GM12891 (cell line): ENCODE measurements at regions not wholly inside any gene's neighbourhood (a gene's known extent, or its start where the extent isn't known, plus 50 kb on each side); places are given as distances from the start of the nearest gene placed in this dataset.

ENCODE experiments used
- DNase-seq: peaks from one replicate; pipeline ENCODE4 v3.0.0; 2011; ENCODE audit warnings: low spot score; ENCODE audit not compliant: insufficient read length
- FAIRE-seq: peaks from 2 replicates; lab custom pipeline; 2011; peaks lifted over from hg19 to GRCh38; lab: Jason Lieb, UNC
- PAX5 ChIP-seq: IDR thresholded peaks from 2 replicates; pipeline ENCODE4 v1.6.1; 2011; ENCODE audit warnings: low read length, moderate library complexity, mild to moderate bottlenecking; ENCODE audit not compliant: insufficient read depth, severe bottlenecking
- POLR2A ChIP-seq: IDR thresholded peaks from 2 replicates; pipeline ENCODE4 v1.6.1; 2011; ENCODE audit warnings: low read depth, low read length, control low read depth
- POLR2AphosphoS5 ChIP-seq: IDR thresholded peaks from 2 replicates; pipeline ENCODE4 v1.6.1; 2011; ENCODE audit warnings: low read depth, low read length, control low read depth
- POU2F2 ChIP-seq: IDR thresholded peaks from 2 replicates; pipeline ENCODE4 v1.6.1; 2011; ENCODE audit warnings: low read depth, mild to moderate bottlenecking, control low read depth, low read length, moderate library complexity
- SPI1 ChIP-seq: IDR thresholded peaks from 2 replicates; pipeline ENCODE4 v1.6.1; 2011; ENCODE audit warnings: low read depth, low read length, control low read depth
- TAF1 ChIP-seq: IDR thresholded peaks from 2 replicates; pipeline ENCODE4 v1.6.1; 2011; ENCODE audit warnings: low read depth, low read length, control low read depth

DNA sequence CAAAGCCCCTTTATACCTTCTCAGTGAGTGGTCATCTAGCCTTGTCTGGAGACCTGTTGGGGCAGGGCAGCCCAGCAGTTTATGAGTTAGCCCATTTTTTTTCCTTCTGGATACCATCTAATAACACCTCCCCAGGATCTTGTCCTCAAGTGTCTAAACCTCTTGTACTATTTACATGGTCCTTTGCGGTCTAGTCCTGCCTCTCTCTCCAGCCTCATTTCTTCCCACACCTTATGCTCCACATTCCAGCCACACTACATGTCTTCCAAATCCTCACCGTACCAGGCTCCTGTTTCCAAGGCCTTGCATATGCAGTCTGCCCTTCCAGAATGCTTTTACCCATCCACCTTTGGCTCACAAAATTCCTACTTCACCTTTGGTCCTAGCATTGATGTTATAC, 77.2 kb downstream of the ADRB2 start:
- TF ChIP-seq POU2F2 (no peak), PAX5 (no peak), SPI1 (no peak), TAF1 (no peak), POLR2AphosphoS5 (no peak), POLR2A (no peak)
- DNase-seq: no peak
- no peak for FAIRE-seq

DNA sequence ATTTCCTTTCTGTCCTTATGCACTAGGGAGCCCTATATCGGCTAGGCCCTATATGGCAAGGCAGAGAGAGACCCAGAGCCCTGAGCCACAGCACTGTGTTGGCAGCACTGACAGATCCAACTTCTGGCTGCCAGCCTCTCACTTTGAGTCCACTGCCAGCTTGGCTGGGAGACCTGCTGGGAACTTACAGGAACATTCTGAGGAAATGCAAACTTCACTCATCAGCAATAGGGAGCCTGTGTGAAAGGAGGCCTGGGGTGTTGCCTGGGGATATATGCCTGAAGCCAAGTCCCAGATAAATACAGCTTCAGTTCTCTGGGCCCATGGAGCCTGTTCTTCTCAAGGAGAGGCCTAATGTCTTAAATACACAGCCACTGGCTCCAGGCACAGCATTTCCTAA, 78.0 kb downstream of the ADRB2 start:
- DNase-seq (no peak), FAIRE-seq (no peak)
- TF ChIP-seq POLR2A (no peak), POU2F2 (no peak), SPI1 (no peak), PAX5 (no peak), POLR2AphosphoS5 (no peak), TAF1 (no peak)

DNA sequence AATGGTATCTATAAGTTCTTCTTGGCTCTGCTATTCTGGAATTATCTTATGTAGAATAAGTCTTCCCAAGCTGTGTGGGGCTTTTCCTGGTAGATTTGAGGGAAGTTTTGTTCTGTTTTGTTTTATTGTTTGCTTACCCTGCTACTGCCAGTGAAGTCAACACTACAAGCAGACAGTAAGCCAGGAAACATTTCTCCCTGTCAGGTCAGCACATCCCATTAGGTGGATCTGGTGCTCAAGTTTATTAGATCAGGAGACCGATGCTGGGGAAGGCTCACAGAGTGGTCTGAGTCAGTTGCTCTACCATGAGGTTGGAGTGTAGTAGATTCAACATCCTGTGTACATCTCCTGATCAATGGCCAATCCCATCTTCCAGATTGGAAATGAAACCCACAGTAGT, 79.1 kb downstream of the ADRB2 start:
- FAIRE-seq (no peak), DNase-seq (no peak)
- no peak for TF ChIP-seq POLR2AphosphoS5
- TF ChIP-seq POLR2A: no peak
- TF ChIP-seq POU2F2: no peak
- TF ChIP-seq TAF1: no peak
- TF ChIP-seq PAX5: no peak
- no peak for TF ChIP-seq SPI1

DNA sequence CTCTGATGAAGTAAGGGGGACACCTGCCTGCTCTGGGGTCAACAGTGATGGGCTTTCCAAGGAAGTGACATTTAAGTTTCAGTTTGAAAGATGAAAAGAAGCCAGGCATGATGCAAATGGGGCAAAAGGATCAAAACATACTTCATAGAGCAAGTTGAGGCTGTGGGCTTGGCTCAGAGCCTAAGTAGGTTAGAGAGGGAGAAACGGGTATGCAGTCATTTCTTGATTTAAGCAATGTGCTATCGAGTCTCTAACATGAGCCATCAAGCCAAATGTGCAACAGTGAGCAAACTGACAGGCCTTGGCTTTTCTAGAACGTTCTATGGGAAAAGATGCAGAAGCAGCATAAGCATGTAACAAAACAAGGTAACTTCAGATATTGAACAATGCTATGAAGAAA, 80.6 kb downstream of the ADRB2 start:
- TF ChIP-seq POU2F2 (no peak), POLR2A (no peak), TAF1 (no peak), PAX5 (no peak), SPI1 (no peak)
- DNase-seq: no peak
- no peak for FAIRE-seq

DNA sequence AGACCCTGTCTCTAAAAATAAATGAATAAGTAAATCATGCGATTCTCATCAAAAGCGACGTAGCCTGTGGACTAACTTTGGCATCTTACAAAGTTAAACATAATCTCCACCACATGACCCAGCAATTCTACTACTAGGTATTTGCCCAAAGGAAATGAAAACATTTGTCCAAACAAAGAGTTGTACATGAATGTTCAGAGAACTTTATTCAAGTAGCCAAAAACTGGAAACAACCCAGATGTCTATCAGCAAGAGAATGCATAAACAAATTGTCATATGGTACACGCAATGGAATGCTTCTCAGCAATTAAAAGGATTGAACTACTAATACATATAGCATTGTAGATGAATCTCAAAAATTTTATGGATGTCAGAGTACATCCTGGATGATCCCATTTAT, 82.6 kb downstream of the ADRB2 start:
- no peak for DNase-seq
- TF ChIP-seq SPI1 (no peak), POLR2A (no peak), POLR2AphosphoS5 (no peak), TAF1 (no peak), PAX5 (no peak), POU2F2 (no peak)
- FAIRE-seq: no peak

DNA sequence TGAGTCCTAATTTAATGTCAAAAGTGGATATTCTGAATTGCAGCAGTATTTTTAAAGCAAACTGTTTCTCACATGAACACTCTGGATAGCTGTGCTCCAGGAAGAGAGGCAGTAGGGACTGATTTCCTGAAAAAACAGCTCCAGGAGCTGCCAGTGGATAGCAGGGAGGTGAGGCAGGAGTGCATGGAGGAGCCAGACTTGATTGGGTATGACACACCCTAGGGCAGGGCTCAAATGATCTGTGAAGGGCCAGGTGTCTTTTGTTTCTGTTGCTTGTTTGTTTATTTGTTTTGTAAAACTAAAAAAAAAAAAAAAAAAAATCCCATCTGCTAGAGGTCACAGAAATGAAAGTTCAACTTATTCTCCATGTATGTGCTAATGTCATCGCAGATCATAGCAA, 83.4 kb downstream of the ADRB2 start:
- DNase-seq (no peak), FAIRE-seq (no peak)
- TF ChIP-seq POU2F2 (no peak), POLR2AphosphoS5 (no peak), POLR2A (no peak), PAX5 (no peak), SPI1 (no peak), TAF1 (no peak)

DNA sequence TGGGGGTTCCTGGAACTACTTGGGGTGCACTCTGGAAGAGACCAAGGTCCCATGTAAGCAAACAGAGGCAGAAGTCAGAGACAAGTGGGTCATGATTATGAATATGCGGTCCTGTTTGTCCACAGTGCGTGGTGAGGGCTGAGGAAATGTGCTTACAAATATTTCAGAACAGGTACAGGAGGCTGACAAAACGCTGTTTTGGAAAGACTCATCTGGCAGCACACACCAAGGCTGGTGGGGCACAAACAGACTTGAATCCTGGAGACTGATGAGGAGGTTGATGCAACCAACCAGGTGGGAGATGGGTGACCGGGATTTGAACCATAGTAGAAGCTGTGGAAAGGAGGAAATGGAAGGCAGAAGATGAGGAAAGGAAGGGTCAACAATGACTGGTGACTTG, 83.8 kb downstream of the ADRB2 start:
- FAIRE-seq: no peak
- TF ChIP-seq TAF1: no peak
- no peak for TF ChIP-seq POLR2AphosphoS5
- TF ChIP-seq SPI1: no peak
- no peak for TF ChIP-seq POLR2A
- no peak for TF ChIP-seq PAX5
- TF ChIP-seq POU2F2: no peak
- no peak for DNase-seq

DNA sequence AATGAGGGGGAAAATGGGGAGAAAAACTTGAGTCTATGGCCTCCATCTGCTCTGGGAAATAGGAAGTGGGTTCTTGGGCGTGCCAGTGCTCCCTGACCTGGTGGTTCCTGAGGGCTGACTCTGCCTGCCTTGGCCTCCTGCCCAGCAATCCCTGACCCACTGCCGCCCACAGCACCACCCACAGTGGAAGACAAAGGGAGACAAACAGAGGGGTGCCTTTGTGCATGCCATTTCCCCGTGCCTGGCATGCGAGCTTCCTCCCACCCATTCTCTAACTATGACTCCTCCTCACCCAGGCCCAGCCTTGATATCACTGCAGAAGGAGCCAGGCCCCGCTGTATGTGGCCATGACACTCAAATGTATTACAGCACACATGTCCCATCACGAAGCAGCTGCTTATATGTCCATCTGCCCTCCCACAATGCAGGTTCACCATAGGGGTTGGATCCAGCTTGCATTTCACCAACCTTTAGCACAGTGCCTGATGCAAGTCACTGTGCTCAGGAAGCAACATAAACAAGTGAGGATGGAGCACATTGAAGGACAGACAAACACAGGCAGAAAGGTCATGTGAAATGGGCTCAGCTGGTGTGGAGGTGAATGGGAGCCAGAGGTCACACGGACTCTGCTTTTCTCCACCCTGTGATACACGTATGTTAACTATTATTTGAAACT, 84.4 kb downstream of the ADRB2 start:
- FAIRE-seq: no peak
- no peak for TF ChIP-seq POLR2AphosphoS5
- TF ChIP-seq PAX5: no peak
- no peak for DNase-seq

DNA sequence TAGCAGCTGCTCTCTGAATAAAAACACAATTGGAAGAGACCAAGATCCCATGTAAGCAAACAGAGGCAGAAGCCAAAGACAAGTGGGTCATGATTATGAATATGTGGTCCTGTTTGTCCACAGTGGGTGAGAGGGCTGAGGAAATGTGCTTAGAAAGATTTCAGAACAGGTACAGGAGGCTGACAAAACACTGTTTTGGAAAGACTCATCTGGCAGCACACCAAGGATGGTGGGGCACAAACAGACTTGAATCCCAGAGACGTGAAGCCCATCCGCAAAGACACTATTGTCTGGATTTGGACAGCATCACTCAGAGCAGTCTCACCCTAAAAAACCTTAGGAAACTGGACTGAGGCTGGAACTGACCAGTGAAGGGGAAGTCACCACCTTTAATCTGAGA, 85.0 kb downstream of the ADRB2 start:
- FAIRE-seq (no peak), DNase-seq (no peak)
- no peak for TF ChIP-seq PAX5
- TF ChIP-seq POLR2A: no peak
- no peak for TF ChIP-seq SPI1
- no peak for TF ChIP-seq TAF1
- no peak for TF ChIP-seq POLR2AphosphoS5

DNA sequence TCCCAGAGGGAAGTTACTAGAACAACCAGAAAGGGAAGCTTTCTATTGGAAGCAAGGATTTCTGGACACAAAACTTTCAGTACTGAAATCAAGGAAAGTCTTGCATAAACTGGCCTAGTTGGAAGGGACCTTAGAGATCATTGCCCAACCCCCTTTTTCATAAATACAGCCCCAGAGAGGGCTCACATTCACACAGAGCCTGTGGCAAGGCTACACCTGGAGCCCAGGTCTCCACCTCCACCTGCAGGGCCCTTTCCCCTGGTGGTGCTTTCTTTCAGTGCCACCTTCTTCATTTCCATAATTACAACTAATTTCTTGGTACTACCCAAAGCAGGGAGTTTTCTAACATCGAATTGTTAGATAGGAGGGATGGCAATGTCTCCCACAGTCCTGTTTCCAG, 85.7 kb downstream of the ADRB2 start:
- DNase-seq: no peak
- FAIRE-seq: no peak
- TF ChIP-seq POLR2AphosphoS5: no peak
- TF ChIP-seq SPI1: no peak
- TF ChIP-seq POU2F2: no peak
